ENCODE measurements at regions not wholly inside any gene's neighbourhood (a gene's known extent, or its start where the extent isn't known, plus 50 kb on each side); places are given as distances from the start of the nearest gene placed in this dataset.

DNA sequence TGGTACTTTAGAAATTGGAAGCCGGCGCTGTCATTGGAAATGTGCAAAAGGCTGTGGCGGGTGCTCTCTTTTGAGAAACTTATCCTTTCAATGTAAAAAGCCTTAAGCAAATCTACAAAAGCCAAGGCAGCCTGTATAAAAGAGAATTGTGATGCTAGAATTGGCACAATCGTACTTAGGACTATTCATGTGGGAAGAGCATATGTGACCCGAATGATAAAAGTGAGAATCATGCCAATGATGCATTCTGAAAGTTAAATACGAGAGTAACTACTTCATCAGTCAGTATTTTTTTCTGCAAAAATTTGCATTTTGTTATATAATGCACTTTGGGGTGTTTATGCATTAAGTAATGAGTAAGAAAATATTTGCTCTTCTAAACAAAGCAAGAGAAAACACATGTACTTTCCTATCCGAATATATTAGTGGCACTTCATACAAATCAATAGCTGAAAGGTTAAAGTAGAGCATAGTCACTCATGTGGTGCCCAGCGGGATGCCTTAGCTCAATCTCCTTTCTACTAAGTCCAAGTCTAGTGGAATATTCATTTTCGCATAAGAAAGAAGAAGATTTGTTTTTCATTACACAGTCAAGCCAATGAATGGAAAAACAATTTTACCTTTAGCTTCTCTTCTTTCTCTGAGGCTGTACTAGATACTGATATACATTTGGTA, 1256.6 kb upstream of the B3GALT2 start:
- DNase-seq: no peak
- Mint-ChIP-seq H3K27ac (no peak overlapping the region), H3K36me3 (ENCODE audit: low read depth) (peaks cover 7% of the 10 kb centered on the region; the same call in 1 of the 2 replicates), H3K27me3 (ENCODE audit: insufficient read depth) (no peaks in the 10 kb centered on the region), H3K9me3 (no peaks in the 10 kb centered on the region), H3K4me1 (ENCODE audit: low read depth) (peaks cover 21% of the 10 kb centered on the region), H3K4me3 (no peak overlapping the region)
- TF ChIP-seq, protein P1, sequence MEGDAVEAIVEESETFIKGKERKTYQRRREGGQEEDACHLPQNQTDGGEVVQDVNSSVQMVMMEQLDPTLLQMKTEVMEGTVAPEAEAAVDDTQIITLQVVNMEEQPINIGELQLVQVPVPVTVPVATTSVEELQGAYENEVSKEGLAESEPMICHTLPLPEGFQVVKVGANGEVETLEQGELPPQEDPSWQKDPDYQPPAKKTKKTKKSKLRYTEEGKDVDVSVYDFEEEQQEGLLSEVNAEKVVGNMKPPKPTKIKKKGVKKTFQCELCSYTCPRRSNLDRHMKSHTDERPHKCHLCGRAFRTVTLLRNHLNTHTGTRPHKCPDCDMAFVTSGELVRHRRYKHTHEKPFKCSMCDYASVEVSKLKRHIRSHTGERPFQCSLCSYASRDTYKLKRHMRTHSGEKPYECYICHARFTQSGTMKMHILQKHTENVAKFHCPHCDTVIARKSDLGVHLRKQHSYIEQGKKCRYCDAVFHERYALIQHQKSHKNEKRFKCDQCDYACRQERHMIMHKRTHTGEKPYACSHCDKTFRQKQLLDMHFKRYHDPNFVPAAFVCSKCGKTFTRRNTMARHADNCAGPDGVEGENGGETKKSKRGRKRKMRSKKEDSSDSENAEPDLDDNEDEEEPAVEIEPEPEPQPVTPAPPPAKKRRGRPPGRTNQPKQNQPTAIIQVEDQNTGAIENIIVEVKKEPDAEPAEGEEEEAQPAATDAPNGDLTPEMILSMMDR (IDR thresholded peaks at IDR 0.05): no peak

GRCh38 chr1:194437135-194437534, 1250.7 kb upstream of the B3GALT2 start:
- Mint-ChIP-seq H3K36me3 (ENCODE audit: low read depth) (peaks cover 7% of the 10 kb centered on the region; the same call in 1 of the 2 replicates), H3K4me1 (ENCODE audit: low read depth) (no peaks in the 10 kb centered on the region; the same call in 1 of the 2 replicates), H3K27ac (no peak overlapping the region), H3K9me3 (peaks cover 4% of the 10 kb centered on the region; the same call in 1 of the 2 replicates), H3K27me3 (ENCODE audit: insufficient read depth) (no peaks in the 10 kb centered on the region; the same call in 1 of the 2 replicates), H3K4me3 (no peak overlapping the region)
- TF ChIP-seq, protein P1 (IDR thresholded peaks at IDR 0.05): no peak
- DNase-seq: no peak

GRCh38 chr1:194431121-194431520, 1244.7 kb upstream of the B3GALT2 start:
- Mint-ChIP-seq H3K4me1 (ENCODE audit: low read depth) (no peaks in the 10 kb centered on the region), H3K9me3 (peaks cover 4% of the 10 kb centered on the region; the same call in 1 of the 2 replicates), H3K4me3 (no peak overlapping the region), H3K36me3 (ENCODE audit: low read depth) (no peaks in the 10 kb centered on the region), H3K27ac (no peak overlapping the region), H3K27me3 (ENCODE audit: insufficient read depth) (no peaks in the 10 kb centered on the region)
- no peak for DNase-seq
- TF ChIP-seq, protein P1 (IDR thresholded peaks at IDR 0.05): no peak

GRCh38 chr1:194420706-194421105, 1234.3 kb upstream of the B3GALT2 start:
- DNase-seq: no peak
- no peaks in the 10 kb centered on the region; the same call in 1 of the 2 replicates for H3K36me3 Mint-ChIP-seq (ENCODE audit: low read depth)
- no peaks in the 10 kb centered on the region for H3K4me1 Mint-ChIP-seq (ENCODE audit: low read depth)
- TF ChIP-seq, protein P1 (IDR thresholded peaks at IDR 0.05): no peak
- H3K4me3 Mint-ChIP-seq: no peak overlapping the region
- peaks cover 22% of the 10 kb centered on the region for H3K9me3 Mint-ChIP-seq
- peaks cover 3% of the 10 kb centered on the region; the same call in 1 of the 2 replicates for H3K27me3 Mint-ChIP-seq (ENCODE audit: insufficient read depth)
- H3K27ac Mint-ChIP-seq: no peak overlapping the region

- Mint-ChIP-seq H3K4me1 (ENCODE audit: low read depth) (no peaks in the 10 kb centered on the region), H3K27ac (no peak overlapping the region), H3K9me3 (peaks cover 22% of the 10 kb centered on the region), H3K36me3 (ENCODE audit: low read depth) (no peaks in the 10 kb centered on the region; the same call in none of the 2 replicates), H3K27me3 (ENCODE audit: insufficient read depth) (peaks cover 3% of the 10 kb centered on the region; the same call in 1 of the 2 replicates), H3K4me3 (no peak overlapping the region)
- no peak for DNase-seq
- TF ChIP-seq, protein P1 (IDR thresholded peaks at IDR 0.05): no peak
These were observed 1233.3 kb upstream of the B3GALT2 start for GRCh38 chr1:194419721-194420120.
